LoVo (cell line): ENCODE measurements at regions not wholly inside any gene's neighbourhood (a gene's known extent, or its start where the extent isn't known, plus 50 kb on each side); places are given as distances from the start of the nearest gene placed in this dataset.

Experiments
- DNase-seq: peaks from one replicate; pipeline ENCODE4 v3.0.0-alpha.2; 2016; ENCODE audit warnings: low spot score

- no peak for DNase-seq
Measured at GRCh38 chr10:78516756-78517155, 483.1 kb downstream of the RPS24 start.

GRCh38 chr10:78518224-78518623 lies 484.6 kb downstream of the RPS24 start:
- DNase-seq = no peak

- DNase-seq = peak; percentile 12
Measured at GRCh38 chr10:78520737-78521430, 487.2 kb downstream of the RPS24 start.

- no peak for DNase-seq
Measured at GRCh38 chr10:78523453-78523852, 489.8 kb downstream of the RPS24 start.

GRCh38 chr10:78524342-78524741 lies 490.7 kb downstream of the RPS24 start:
- DNase-seq = no peak

- DNase-seq = no peak
Measured at GRCh38 chr10:78524941-78525340, 491.3 kb downstream of the RPS24 start.

GRCh38 chr10:78526347-78526746 lies 492.7 kb downstream of the RPS24 start:
- DNase-seq = no peak

- no peak for DNase-seq
Measured at GRCh38 chr10:78527296-78527695, 493.6 kb downstream of the RPS24 start.

GRCh38 chr10:78528749-78529204 lies 495.1 kb downstream of the RPS24 start:
- DNase-seq = no peak

- DNase-seq = no peak
Measured at GRCh38 chr10:78529262-78529661, 495.6 kb downstream of the RPS24 start.

- DNase-seq = no peak
Measured at GRCh38 chr10:78531088-78531487, 497.4 kb downstream of the RPS24 start.

GRCh38 chr10:78532480-78533042 lies 498.9 kb downstream of the RPS24 start:
- no peak for DNase-seq

GRCh38 chr10:78533098-78533497 lies 499.4 kb downstream of the RPS24 start:
- DNase-seq = no peak

- DNase-seq = no peak
Measured at GRCh38 chr10:78533776-78534175, 500.1 kb downstream of the RPS24 start.

- peak; percentile 48 for DNase-seq
Measured at GRCh38 chr10:78535716-78536218, 502.1 kb downstream of the RPS24 start.

- no peak for DNase-seq
Measured at GRCh38 chr10:78537018-78537417, 503.4 kb downstream of the RPS24 start.

- DNase-seq = no peak
Measured at GRCh38 chr10:78539247-78539766, 505.6 kb downstream of the RPS24 start.

- DNase-seq = no peak
Measured at GRCh38 chr10:78540355-78541076, 506.9 kb downstream of the RPS24 start.

GRCh38 chr10:78541481-78542140 lies 507.9 kb downstream of the RPS24 start:
- no peak for DNase-seq

- no peak for DNase-seq
Measured at GRCh38 chr10:78542141-78542489, 508.5 kb downstream of the RPS24 start.

GRCh38 chr10:78542521-78542920 lies 508.9 kb downstream of the RPS24 start:
- no peak for DNase-seq

GRCh38 chr10:78543031-78543748 lies 509.5 kb downstream of the RPS24 start:
- no peak for DNase-seq
